ENCODE measurements at regions not wholly inside any gene's neighbourhood (a gene's known extent, or its start where the extent isn't known, plus 50 kb on each side); places are given as distances from the start of the nearest gene placed in this dataset.

GRCh38 chrX:74132280-74132679, 171.7 kb upstream of the ZCCHC13 start:
- H3K4me1 ChIP-seq (ENCODE audit: insufficient read depth, low read length, poor library complexity, severe bottlenecking), result no peaks in the 10 kb centered on the region
- H3K79me2 ChIP-seq (ENCODE audit: insufficient read depth, low read depth, low read length), result no peaks in the 10 kb centered on the region
- no peaks in the 10 kb centered on the region for H4K20me1 ChIP-seq (ENCODE audit: insufficient read depth, low read length)
- H2AFZ ChIP-seq (ENCODE audit: low read length), result no peak overlapping the region
- DNase-seq (ENCODE audit: low spot score), result no peak
- H3K4me2 ChIP-seq (ENCODE audit: low read length), result no peak overlapping the region
- no peaks in the 10 kb centered on the region for H3K36me3 ChIP-seq (ENCODE audit: insufficient read depth, low read length)
- CTCF ChIA-PET (ENCODE audit: unreplicated experiment), result no interaction called here
- BruUV-seq (replicated peaks), result no TSS peak
- no peak overlapping the region for H3K27ac ChIP-seq (ENCODE audit: low read depth, low read length, poor library complexity, severe bottlenecking)
- H3K9me2 ChIP-seq (ENCODE audit: insufficient read depth, low read length), result no peaks in the 10 kb centered on the region
- no peak for TF ChIP-seq CTCF (conservative IDR thresholded peaks at IDR 0.05; ENCODE audit: low read length)
- no peak for TF ChIP-seq EZH2phosphoT487 (IDR thresholded peaks at IDR 0.05; ENCODE audit: borderline replicate concordance, low read depth, low read length)
- intact Hi-C loops (cut with micrococcal nuclease; ENCODE audit: unreplicated experiment), result loop anchor here (5.0 to 10.0 kb wide), 2 partner anchors 115 to 213 kb away; no protein-coding TSS in a partner anchor
- no peak overlapping the region for H3K4me3 ChIP-seq (ENCODE audit: low read depth, low read length, poor library complexity, severe bottlenecking)
- no peaks in the 10 kb centered on the region for H3K9me3 ChIP-seq (ENCODE audit: low read length)
- POLR2A ChIA-PET, result interaction anchor here (0.7 kb wide), 1 partner anchor 50 kb away, joined by 3 read pairs; no protein-coding TSS in a partner anchor

- CTCF ChIA-PET (ENCODE audit: unreplicated experiment), result no interaction called here
- no TSS peak for BruUV-seq (replicated peaks)
- H4K20me1 ChIP-seq (ENCODE audit: insufficient read depth, low read length), result no peaks in the 10 kb centered on the region
Observed at GRCh38 chrX:74119016-74119910, 184.7 kb upstream of the ZCCHC13 start.

More at GRCh38 chrX:74119016-74119910, 184.7 kb upstream of the ZCCHC13 start:
- H3K4me3 ChIP-seq (ENCODE audit: low read depth, low read length, poor library complexity, severe bottlenecking), result no peak overlapping the region
- H3K4me2 ChIP-seq (ENCODE audit: low read length), result no peak overlapping the region
- H2AFZ ChIP-seq (ENCODE audit: low read length), result no peak overlapping the region
- H3K79me2 ChIP-seq (ENCODE audit: insufficient read depth, low read depth, low read length), result no peaks in the 10 kb centered on the region
- no peaks in the 10 kb centered on the region for H3K36me3 ChIP-seq (ENCODE audit: insufficient read depth, low read length)
- no peak for DNase-seq (ENCODE audit: low spot score)
- TF ChIP-seq CTCF (conservative IDR thresholded peaks at IDR 0.05; ENCODE audit: low read length) (no peak), EZH2phosphoT487 (IDR thresholded peaks at IDR 0.05; ENCODE audit: borderline replicate concordance, low read depth, low read length) (no peak)
- H3K9me3 ChIP-seq (ENCODE audit: low read length), result no peaks in the 10 kb centered on the region
- H3K9me2 ChIP-seq (ENCODE audit: insufficient read depth, low read length), result no peaks in the 10 kb centered on the region
- no peaks in the 10 kb centered on the region for H3K4me1 ChIP-seq (ENCODE audit: insufficient read depth, low read length, poor library complexity, severe bottlenecking)
- POLR2A ChIA-PET, result interaction anchor here (0.7 kb wide), 1 partner anchor 800 kb away, joined by 3 read pairs; no protein-coding TSS in a partner anchor
- intact Hi-C loops (cut with micrococcal nuclease; ENCODE audit: unreplicated experiment), result no loop called here
- no peak overlapping the region for H3K27ac ChIP-seq (ENCODE audit: low read depth, low read length, poor library complexity, severe bottlenecking)
